ENCODE measurements at regions not wholly inside any gene's neighbourhood (a gene's known extent, or its start where the extent isn't known, plus 50 kb on each side); places are given as distances from the start of the nearest gene placed in this dataset.

DNA sequence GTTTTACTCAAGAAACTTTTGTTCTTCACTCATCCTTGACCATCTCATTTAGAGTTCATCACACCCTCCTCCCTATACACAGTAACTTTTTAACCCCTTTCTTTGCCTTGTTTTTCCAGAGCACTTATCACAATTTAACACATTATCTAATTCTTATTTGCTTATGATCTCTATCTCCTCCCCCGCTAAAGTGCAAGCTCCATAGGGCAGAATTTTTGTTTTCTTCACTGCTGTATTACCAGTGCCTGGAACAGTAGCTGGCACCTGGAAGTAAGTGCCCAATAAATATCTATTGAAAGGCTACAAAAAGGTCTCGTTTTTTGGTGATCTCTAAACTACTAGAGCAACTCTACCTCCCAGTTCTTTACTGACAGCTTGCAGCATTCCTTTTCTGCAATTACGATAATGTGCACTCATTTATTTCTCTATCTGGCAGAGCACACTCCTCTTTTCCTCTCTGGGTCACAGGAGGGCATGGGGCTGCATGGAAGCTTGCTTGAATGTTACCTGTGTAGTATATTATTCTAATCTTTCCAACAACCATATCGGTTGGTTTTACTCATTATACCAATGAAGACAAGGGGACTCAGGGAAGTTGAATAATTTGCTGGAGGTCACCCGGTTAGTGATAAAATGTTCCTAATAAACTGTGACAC is 57.4 kb upstream of the CHST9 start:
- intact Hi-C loops (cut with DNase I), result no loop called here
- Histone ChIP-seq H3K27ac (no peak overlapping the region), H3K36me3 (no peaks in the 10 kb centered on the region), H3K9ac (ENCODE audit: low read depth in 2 of 2, low read length in 2 of 2) (no peak overlapping the region), H3K9me3 (no peaks in the 10 kb centered on the region), H3K4me3 (no peak overlapping the region), H3K4me1 (no peaks in the 10 kb centered on the region), H3K27me3 (no peaks in the 10 kb centered on the region)
- TF ChIP-seq, protein P1, sequence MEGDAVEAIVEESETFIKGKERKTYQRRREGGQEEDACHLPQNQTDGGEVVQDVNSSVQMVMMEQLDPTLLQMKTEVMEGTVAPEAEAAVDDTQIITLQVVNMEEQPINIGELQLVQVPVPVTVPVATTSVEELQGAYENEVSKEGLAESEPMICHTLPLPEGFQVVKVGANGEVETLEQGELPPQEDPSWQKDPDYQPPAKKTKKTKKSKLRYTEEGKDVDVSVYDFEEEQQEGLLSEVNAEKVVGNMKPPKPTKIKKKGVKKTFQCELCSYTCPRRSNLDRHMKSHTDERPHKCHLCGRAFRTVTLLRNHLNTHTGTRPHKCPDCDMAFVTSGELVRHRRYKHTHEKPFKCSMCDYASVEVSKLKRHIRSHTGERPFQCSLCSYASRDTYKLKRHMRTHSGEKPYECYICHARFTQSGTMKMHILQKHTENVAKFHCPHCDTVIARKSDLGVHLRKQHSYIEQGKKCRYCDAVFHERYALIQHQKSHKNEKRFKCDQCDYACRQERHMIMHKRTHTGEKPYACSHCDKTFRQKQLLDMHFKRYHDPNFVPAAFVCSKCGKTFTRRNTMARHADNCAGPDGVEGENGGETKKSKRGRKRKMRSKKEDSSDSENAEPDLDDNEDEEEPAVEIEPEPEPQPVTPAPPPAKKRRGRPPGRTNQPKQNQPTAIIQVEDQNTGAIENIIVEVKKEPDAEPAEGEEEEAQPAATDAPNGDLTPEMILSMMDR (IDR thresholded peaks at IDR 0.05), result no peak
- no peak for DNase-seq

DNA sequence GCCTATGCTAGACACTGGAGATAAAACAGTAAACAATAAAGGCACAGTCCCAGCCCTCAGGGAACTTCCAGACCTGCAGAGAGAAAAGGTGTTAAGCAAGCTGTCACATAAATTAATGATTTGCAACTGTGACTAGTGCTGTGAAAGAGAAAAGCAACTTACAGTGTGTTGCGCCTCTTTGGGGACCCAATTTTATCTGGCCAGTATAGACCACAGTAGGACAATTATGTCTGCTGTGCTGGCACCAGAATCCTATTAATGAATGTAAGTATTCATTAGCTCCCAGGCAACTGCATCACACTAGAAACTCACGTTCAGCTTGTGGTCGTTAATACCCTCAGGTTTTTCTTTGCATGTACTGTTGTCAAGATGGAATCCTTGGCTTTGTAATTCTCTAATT is 55.3 kb upstream of the CHST9 start:
- Histone ChIP-seq H3K9me3 (no peaks in the 10 kb centered on the region), H3K4me3 (no peak overlapping the region), H3K36me3 (no peaks in the 10 kb centered on the region), H3K4me1 (no peaks in the 10 kb centered on the region), H3K27me3 (no peaks in the 10 kb centered on the region), H3K27ac (no peak overlapping the region), H3K9ac (ENCODE audit: low read depth in 2 of 2, low read length in 2 of 2) (no peak overlapping the region)
- no peak for DNase-seq
- intact Hi-C loops (cut with DNase I), result no loop called here
- TF ChIP-seq, protein P1 (IDR thresholded peaks at IDR 0.05), result no peak

DNA sequence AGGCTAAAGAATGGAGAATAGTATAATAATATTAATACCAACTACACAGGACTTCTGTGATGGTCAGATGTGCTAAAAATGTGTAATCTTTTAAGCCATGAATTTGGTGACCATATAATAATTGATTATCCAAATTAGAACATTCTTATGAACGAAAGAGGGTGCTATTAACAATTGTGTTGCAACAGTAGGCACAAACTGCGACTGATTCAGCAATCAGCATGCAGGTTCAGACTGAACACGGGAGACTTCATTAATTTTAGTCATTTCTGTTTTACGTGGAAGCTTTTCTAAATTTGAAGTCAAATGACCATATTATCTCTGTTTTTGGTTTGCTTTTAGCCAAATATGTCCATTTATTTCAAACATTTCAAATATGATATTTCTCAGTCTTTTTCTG is 54.6 kb upstream of the CHST9 start:
- intact Hi-C loops (cut with DNase I), result no loop called here
- no peak for DNase-seq
- TF ChIP-seq, protein P1 (IDR thresholded peaks at IDR 0.05), result no peak

DNA sequence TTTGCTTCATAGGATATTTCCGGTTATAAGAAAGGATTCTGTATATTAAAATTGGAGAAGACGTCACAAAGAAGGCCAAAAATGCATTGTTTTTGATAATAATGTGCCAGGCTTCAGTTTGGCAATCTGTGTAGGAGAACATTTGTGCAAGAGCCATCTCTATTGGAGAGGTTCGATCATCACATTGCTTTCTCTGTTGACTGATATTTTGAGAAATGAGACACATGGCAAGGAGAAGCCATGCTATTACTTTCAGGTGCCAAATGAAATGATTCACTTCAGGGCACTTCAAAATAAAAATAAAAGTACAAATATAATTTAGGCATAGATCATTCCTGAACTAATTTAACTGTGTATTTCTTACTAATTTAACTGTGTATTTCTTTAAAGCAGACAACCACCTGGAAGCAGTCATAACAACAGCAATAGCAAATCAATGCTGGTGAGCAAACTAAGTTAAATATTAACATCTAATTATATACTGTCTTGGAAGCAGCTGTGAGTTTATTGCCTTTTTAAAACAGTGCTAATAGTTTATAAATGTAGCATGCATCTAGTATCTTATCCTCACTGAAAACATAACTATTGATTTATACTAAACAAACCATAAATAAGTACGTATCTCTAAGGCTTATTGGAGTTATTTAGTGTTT is 50.2 kb upstream of the CHST9 start:
- no peaks in the 10 kb centered on the region for H3K9me3 ChIP-seq
- no peak overlapping the region for H3K4me3 ChIP-seq
- H3K36me3 ChIP-seq, result no peaks in the 10 kb centered on the region
- no peak for DNase-seq
- H3K4me1 ChIP-seq, result no peaks in the 10 kb centered on the region
- intact Hi-C loops (cut with DNase I), result no loop called here
- no peak overlapping the region for H3K9ac ChIP-seq (ENCODE audit: low read depth in 2 of 2, low read length in 2 of 2)
- H3K27ac ChIP-seq, result no peak overlapping the region
- no peaks in the 10 kb centered on the region for H3K27me3 ChIP-seq
- TF ChIP-seq, protein P1 (IDR thresholded peaks at IDR 0.05), result no peak

More for the DNA sequence above, 54.6 kb upstream of the CHST9 start:
- Histone ChIP-seq H3K27me3 (no peaks in the 10 kb centered on the region), H3K4me3 (no peak overlapping the region), H3K9me3 (no peaks in the 10 kb centered on the region), H3K4me1 (no peaks in the 10 kb centered on the region), H3K27ac (no peak overlapping the region), H3K9ac (ENCODE audit: low read depth in 2 of 2, low read length in 2 of 2) (no peak overlapping the region), H3K36me3 (no peaks in the 10 kb centered on the region)
